ENCODE measurements at regions not wholly inside any gene's neighbourhood (a gene's known extent, or its start where the extent isn't known, plus 50 kb on each side); places are given as distances from the start of the nearest gene placed in this dataset.

DNA sequence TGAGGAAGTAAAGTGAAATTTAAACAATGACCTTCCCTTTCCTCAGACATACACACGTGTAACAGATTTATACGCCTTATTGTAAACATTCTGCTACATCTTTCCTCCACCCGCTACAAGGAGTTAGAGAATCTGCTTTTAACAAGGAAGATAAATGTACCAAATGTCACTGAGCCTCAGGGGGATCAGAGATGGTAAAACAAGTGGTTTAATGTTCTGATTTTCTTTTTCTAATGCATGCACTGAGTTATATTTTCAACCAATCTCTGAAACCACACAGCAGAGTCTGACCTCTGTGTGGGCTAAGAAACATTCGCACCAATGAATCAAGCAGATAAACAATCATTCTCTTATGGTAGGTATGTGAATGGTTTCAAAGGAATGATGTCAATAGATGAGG, 599.5 kb downstream of the ARL4A start:
- Histone ChIP-seq H3K79me2 (ENCODE audit: control insufficient read depth, insufficient read depth, low read length) (no peaks in the 10 kb centered on the region), H3K36me3 (replicated peaks in 1 of 2; ENCODE audit: control extremely low read depth in 1 of 2, control insufficient read depth in 1 of 2, extremely low read depth in 1 of 2, insufficient read depth in 2 of 2, low read length in 1 of 2) (no peaks in the 10 kb centered on the region), H3K27me3 (replicated peaks in 1 of 4; ENCODE audit: control extremely low read depth in 1 of 4, control insufficient read depth in 3 of 4, insufficient read depth in 4 of 4, low read length in 3 of 4) (no peaks in the 10 kb centered on the region), H2AFZ (ENCODE audit: insufficient read depth, low read depth, low read length, poor library complexity, severe bottlenecking) (no peak overlapping the region), H3K9ac (ENCODE audit: low read length) (no peak overlapping the region), H4K20me1 (ENCODE audit: control insufficient read depth, insufficient read depth, low read length, poor library complexity, severe bottlenecking) (no peaks in the 10 kb centered on the region), H3K4me2 (replicated peaks; ENCODE audit: low read depth, low read length, poor library complexity, severe bottlenecking) (no peak overlapping the region), H3K27ac (ENCODE audit: low read length in 2 of 2) (no peak overlapping the region), H3K4me1 (ENCODE audit: control insufficient read depth in 2 of 2, insufficient read depth in 2 of 2, low read length in 2 of 2) (no peaks in the 10 kb centered on the region), H3K9me3 (ENCODE audit: control extremely low read depth in 1 of 3, control insufficient read depth in 2 of 3, insufficient read depth in 1 of 3, low read length in 2 of 3) (no peaks in the 10 kb centered on the region), H3K4me3 (ENCODE audit: control extremely low read depth in 1 of 5, extremely low read depth in 1 of 5, insufficient read depth in 1 of 5, low read depth in 2 of 5, low read length in 4 of 5) (no peak overlapping the region)
- Mint-ChIP-seq H3K4me3 (no peak overlapping the region), H3K4me1 (no peaks in the 10 kb centered on the region), H3K27ac (no peak overlapping the region), H3K27me3 (no peaks in the 10 kb centered on the region), H3K9me3 (ENCODE audit: insufficient read depth) (no peaks in the 10 kb centered on the region)
- TF ChIP-seq, protein P1, sequence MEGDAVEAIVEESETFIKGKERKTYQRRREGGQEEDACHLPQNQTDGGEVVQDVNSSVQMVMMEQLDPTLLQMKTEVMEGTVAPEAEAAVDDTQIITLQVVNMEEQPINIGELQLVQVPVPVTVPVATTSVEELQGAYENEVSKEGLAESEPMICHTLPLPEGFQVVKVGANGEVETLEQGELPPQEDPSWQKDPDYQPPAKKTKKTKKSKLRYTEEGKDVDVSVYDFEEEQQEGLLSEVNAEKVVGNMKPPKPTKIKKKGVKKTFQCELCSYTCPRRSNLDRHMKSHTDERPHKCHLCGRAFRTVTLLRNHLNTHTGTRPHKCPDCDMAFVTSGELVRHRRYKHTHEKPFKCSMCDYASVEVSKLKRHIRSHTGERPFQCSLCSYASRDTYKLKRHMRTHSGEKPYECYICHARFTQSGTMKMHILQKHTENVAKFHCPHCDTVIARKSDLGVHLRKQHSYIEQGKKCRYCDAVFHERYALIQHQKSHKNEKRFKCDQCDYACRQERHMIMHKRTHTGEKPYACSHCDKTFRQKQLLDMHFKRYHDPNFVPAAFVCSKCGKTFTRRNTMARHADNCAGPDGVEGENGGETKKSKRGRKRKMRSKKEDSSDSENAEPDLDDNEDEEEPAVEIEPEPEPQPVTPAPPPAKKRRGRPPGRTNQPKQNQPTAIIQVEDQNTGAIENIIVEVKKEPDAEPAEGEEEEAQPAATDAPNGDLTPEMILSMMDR (IDR thresholded peaks at IDR 0.05), result no peak
- TF ChIP-seq EZH2 (IDR thresholded peaks at IDR 0.05; ENCODE audit: borderline replicate concordance, insufficient read depth, low read depth, low read length, poor library complexity, severe bottlenecking), result no peak
- WGBS (ENCODE audit: insufficient coverage), result no CpG with 5 or more reads among the region's 4 CpGs
- ATAC-seq (ENCODE audit: low read depth), result no peak
- no peak for DNase-seq
- CTCF ChIA-PET, result no interaction called here
- intact Hi-C loops (cut with micrococcal nuclease), result no loop called here
- POLR2A ChIA-PET, result no interaction called here

DNA sequence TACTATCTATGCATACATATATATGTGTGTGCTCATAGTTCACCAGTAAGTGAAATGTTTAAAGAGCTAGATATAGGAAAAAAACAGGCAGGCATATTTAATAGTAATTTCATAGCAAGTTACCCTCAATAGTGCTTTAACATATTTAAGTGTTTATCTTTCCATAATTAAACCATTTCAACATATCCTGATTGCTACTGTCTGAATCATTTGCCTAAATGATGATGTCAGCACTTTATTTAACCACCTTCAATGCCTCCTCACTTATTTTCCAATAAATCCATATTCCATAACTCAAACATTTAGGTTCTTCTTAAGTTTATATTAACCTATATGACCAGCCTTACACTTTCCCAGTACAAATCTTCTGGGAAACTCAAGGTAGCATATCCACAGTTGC, 601.1 kb downstream of the ARL4A start:
- Mint-ChIP-seq H3K27me3 (no peaks in the 10 kb centered on the region), H3K27ac (no peak overlapping the region), H3K9me3 (ENCODE audit: insufficient read depth) (no peaks in the 10 kb centered on the region), H3K4me1 (no peaks in the 10 kb centered on the region), H3K4me3 (no peak overlapping the region)
- ATAC-seq (ENCODE audit: low read depth), result no peak
- Histone ChIP-seq H2AFZ (ENCODE audit: insufficient read depth, low read depth, low read length, poor library complexity, severe bottlenecking) (no peak overlapping the region), H3K4me1 (ENCODE audit: control insufficient read depth in 2 of 2, insufficient read depth in 2 of 2, low read length in 2 of 2) (no peaks in the 10 kb centered on the region), H3K9me3 (ENCODE audit: control extremely low read depth in 1 of 3, control insufficient read depth in 2 of 3, insufficient read depth in 1 of 3, low read length in 2 of 3) (no peaks in the 10 kb centered on the region), H3K4me2 (replicated peaks; ENCODE audit: low read depth, low read length, poor library complexity, severe bottlenecking) (no peak overlapping the region), H3K36me3 (replicated peaks in 1 of 2; ENCODE audit: control extremely low read depth in 1 of 2, control insufficient read depth in 1 of 2, extremely low read depth in 1 of 2, insufficient read depth in 2 of 2, low read length in 1 of 2) (no peaks in the 10 kb centered on the region), H3K4me3 (ENCODE audit: control extremely low read depth in 1 of 5, extremely low read depth in 1 of 5, insufficient read depth in 1 of 5, low read depth in 2 of 5, low read length in 4 of 5) (no peak overlapping the region), H3K9ac (ENCODE audit: low read length) (no peak overlapping the region), H3K27ac (ENCODE audit: low read length in 2 of 2) (no peak overlapping the region), H3K27me3 (replicated peaks in 1 of 4; ENCODE audit: control extremely low read depth in 1 of 4, control insufficient read depth in 3 of 4, insufficient read depth in 4 of 4, low read length in 3 of 4) (no peaks in the 10 kb centered on the region), H4K20me1 (ENCODE audit: control insufficient read depth, insufficient read depth, low read length, poor library complexity, severe bottlenecking) (no peaks in the 10 kb centered on the region), H3K79me2 (ENCODE audit: control insufficient read depth, insufficient read depth, low read length) (no peaks in the 10 kb centered on the region)
- ChIA-PET POLR2A (no interaction called here), CTCF (no interaction called here)
- DNase-seq, result no peak
- intact Hi-C loops (cut with micrococcal nuclease), result no loop called here
- TF ChIP-seq, protein P1 (IDR thresholded peaks at IDR 0.05), result no peak
- TF ChIP-seq EZH2 (IDR thresholded peaks at IDR 0.05; ENCODE audit: borderline replicate concordance, insufficient read depth, low read depth, low read length, poor library complexity, severe bottlenecking), result no peak
